Endodermal cell (in vitro differentiated cells): ENCODE measurements at regions not wholly inside any gene's neighbourhood (a gene's known extent, or its start where the extent isn't known, plus 50 kb on each side); places are given as distances from the start of the nearest gene placed in this dataset.

ENCODE experiments used
- DNase-seq: peaks from one replicate; pipeline ENCODE4 v3.0.0-alpha.2; 2017
- H3K27ac ChIP-seq: 2 replicates; pipeline ENCODE4 v1.5.1; 2013; ENCODE audit warnings: mild to moderate bottlenecking, low read depth, low read length, moderate library complexity
- H3K27me3 ChIP-seq: 2 replicates; pipeline ENCODE4 v1.6.1; 2013; ENCODE audit warnings: mild to moderate bottlenecking, low read length, moderate library complexity; ENCODE audit not compliant: insufficient read depth, control insufficient read depth, poor library complexity, severe bottlenecking
- H3K36me3 ChIP-seq: 2 replicates; pipeline ENCODE4 v1.7.0; 2013; ENCODE audit warnings: mild to moderate bottlenecking, low read length, moderate library complexity; ENCODE audit not compliant: control insufficient read depth, insufficient read depth
- H3K4me1 ChIP-seq: one replicate; pipeline ENCODE4 v1.7.0; 2013; ENCODE audit warnings: low read length; ENCODE audit not compliant: control insufficient read depth, insufficient read depth
- H3K4me3 ChIP-seq: 2 replicates; pipeline ENCODE4 v1.5.1; 2013; ENCODE audit warnings: mild to moderate bottlenecking, low read length, moderate library complexity
- H3K9ac ChIP-seq: 2 replicates; pipeline ENCODE4 v1.6.1; 2013; ENCODE audit warnings: mild to moderate bottlenecking, low read length, moderate library complexity; ENCODE audit not compliant: poor library complexity, severe bottlenecking; ENCODE audit errors: extremely low read depth
- H3K9me3 ChIP-seq: 2 replicates; pipeline ENCODE4 v1.6.1; 2013; ENCODE audit warnings: mild to moderate bottlenecking, low read length, moderate library complexity; ENCODE audit not compliant: control insufficient read depth
- H3K27ac Mint-ChIP-seq: 2 replicates; pipeline ENCODE4 v1.8.0; 2020; ENCODE audit warnings: mixed read lengths
- H3K27me3 Mint-ChIP-seq: 2 replicates; pipeline ENCODE4 v1.8.0; 2021; ENCODE audit warnings: mild to moderate bottlenecking, mixed read lengths; ENCODE audit not compliant: insufficient read depth
- H3K36me3 Mint-ChIP-seq: 2 replicates; pipeline ENCODE4 v1.8.0; 2020; ENCODE audit warnings: low read depth, mixed read lengths
- H3K4me1 Mint-ChIP-seq: 2 replicates; pipeline ENCODE4 v1.8.0; 2020; ENCODE audit warnings: mixed read lengths
- H3K4me3 Mint-ChIP-seq: 2 replicates; pipeline ENCODE4 v1.8.0; 2020; ENCODE audit warnings: mild to moderate bottlenecking, moderate library complexity, mixed read lengths
- H3K9me3 Mint-ChIP-seq: 2 replicates; pipeline ENCODE4 v1.8.0; 2020; ENCODE audit warnings: mild to moderate bottlenecking, mixed read lengths
- WGBS, 2 experiments: methylation state at CpG; one replicate each; pipeline versions ENCODE4 v1.1.5 to v1.1.7; 2013; ENCODE audit warnings: missing lambda C conversion rate in 2 of 2, mixed read lengths in 1 of 2; ENCODE audit not compliant: insufficient coverage in 1 of 2, insufficient read length in 1 of 2; 5-methylcytosine and 5-hydroxymethylcytosine counted together
- TF ChIP-seq, protein P1 (sequence below): fragments of 200-600 bp; sonication (generic); conservative IDR thresholded peaks from 2 replicates; pipeline ENCODE4 v1.5.0; 2021; ENCODE audit warnings: antibody characterized with exemption, mild to moderate bottlenecking

DNA sequence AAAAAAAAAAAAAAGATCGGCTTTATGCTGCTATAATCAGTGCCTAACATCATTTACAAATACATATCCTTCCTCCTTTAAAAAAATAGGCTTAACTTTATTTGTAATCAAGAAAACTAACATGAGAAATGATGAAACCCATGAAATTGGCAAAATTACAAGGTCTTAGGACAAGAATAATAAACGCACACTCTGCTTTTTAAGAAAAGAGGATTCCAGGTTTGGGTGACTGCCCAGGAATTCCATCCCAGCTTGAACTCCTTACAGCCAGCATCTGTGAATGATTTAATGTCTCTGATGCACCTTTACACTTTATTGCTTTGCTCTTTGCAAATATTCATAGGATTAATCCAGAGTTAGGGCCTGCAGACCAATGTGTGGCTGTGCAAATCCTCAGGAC lies 196.0 kb downstream of the CBLN1 start:
- Mint-ChIP-seq H3K4me1 (no peaks in the 10 kb centered on the region), H3K27ac (no peak overlapping the region), H3K9me3 (peaks cover 9% of the 10 kb centered on the region), H3K36me3 (no peaks in the 10 kb centered on the region), H3K27me3 (no peaks in the 10 kb centered on the region), H3K4me3 (no peak overlapping the region)
- peaks cover 10% of the 10 kb centered on the region for H3K9me3 ChIP-seq
- no peak for DNase-seq
- no peak overlapping the region for H3K27ac ChIP-seq
- H3K4me1 ChIP-seq, result no peaks in the 10 kb centered on the region
- H3K4me3 ChIP-seq, result no peak overlapping the region
- no peak overlapping the region for H3K9ac ChIP-seq
- no peaks in the 10 kb centered on the region for H3K27me3 ChIP-seq
- H3K36me3 ChIP-seq, result no peaks in the 10 kb centered on the region
- TF ChIP-seq, protein P1, sequence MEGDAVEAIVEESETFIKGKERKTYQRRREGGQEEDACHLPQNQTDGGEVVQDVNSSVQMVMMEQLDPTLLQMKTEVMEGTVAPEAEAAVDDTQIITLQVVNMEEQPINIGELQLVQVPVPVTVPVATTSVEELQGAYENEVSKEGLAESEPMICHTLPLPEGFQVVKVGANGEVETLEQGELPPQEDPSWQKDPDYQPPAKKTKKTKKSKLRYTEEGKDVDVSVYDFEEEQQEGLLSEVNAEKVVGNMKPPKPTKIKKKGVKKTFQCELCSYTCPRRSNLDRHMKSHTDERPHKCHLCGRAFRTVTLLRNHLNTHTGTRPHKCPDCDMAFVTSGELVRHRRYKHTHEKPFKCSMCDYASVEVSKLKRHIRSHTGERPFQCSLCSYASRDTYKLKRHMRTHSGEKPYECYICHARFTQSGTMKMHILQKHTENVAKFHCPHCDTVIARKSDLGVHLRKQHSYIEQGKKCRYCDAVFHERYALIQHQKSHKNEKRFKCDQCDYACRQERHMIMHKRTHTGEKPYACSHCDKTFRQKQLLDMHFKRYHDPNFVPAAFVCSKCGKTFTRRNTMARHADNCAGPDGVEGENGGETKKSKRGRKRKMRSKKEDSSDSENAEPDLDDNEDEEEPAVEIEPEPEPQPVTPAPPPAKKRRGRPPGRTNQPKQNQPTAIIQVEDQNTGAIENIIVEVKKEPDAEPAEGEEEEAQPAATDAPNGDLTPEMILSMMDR, result no peak
- WGBS, 2 experiments, result 92 to 95% methylated on average over 1 of the region's 2 CpGs

DNA sequence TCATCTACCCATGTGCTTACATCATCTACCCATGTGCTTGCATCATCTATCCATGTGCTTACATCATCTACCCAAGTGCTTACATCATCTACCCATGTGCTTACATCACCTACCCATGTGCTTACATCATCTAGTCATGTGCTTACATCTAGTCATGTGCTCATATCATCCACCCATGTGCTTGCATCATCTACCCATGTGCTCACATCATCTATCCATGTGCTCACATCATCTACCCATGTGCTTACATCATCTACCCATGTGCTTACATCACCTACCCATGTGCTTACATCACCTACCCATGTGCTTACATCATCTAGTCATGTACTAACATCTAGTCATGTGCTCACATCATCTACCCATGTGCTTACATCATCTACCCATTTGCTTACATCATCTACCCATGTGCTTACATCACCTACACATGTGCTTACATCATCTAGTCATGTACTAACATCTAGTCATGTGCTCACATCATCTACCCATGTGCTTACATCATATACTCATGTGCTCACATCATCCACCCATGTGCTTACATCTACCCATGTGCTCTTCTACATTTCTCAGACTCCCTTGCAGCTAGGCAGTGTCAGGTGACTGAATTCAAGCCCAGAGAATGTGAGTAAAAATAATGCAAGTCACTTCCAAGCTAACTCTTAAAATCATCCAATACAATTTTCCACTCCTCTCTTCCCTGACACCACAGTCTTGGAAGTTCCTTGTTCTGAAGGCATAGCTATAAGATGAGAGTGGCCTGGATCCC lies 196.8 kb downstream of the CBLN1 start:
- no peaks in the 10 kb centered on the region for H3K4me1 Mint-ChIP-seq
- Histone ChIP-seq H3K27ac (no peak overlapping the region), H3K27me3 (no peaks in the 10 kb centered on the region), H3K4me1 (no peaks in the 10 kb centered on the region), H3K36me3 (no peaks in the 10 kb centered on the region), H3K9me3 (peaks cover 10% of the 10 kb centered on the region), H3K4me3 (no peak overlapping the region), H3K9ac (no peak overlapping the region)
- no peaks in the 10 kb centered on the region for H3K36me3 Mint-ChIP-seq
- peaks cover 2% of the 10 kb centered on the region for H3K27me3 Mint-ChIP-seq
- H3K4me3 Mint-ChIP-seq, result no peak overlapping the region
- no peak overlapping the region for H3K27ac Mint-ChIP-seq
- TF ChIP-seq, protein P1, result no peak
- DNase-seq, result no peak
- peaks cover 9% of the 10 kb centered on the region for H3K9me3 Mint-ChIP-seq

DNA sequence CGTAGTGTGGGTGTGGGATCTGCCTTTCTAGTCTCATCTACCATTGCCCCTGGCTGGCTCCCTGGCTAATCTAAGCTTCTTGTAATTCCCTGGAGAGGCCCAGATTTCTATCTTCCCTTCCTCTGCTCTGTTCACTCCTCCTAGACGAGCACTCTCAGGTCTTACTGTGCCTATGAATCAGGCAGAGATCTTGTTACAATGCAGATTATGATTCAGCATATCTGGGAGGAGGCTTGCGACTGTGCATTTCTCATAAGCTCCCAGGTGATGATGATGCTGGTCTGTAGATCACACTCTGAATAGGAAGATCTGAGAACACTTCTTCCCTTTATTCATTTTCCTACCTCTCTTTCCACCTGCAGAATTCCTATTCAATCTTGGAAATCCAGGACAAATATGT lies 200.1 kb downstream of the CBLN1 start:
- 67 to 84% methylated on average over 2 of the region's 3 CpGs for WGBS, 2 experiments
- DNase-seq, result no peak
- H3K4me1 Mint-ChIP-seq, result no peaks in the 10 kb centered on the region
- no peak overlapping the region for H3K27ac Mint-ChIP-seq
- no peak overlapping the region for H3K4me3 Mint-ChIP-seq
- H3K36me3 Mint-ChIP-seq, result no peaks in the 10 kb centered on the region
- Histone ChIP-seq H3K4me1 (no peaks in the 10 kb centered on the region), H3K27ac (no peak overlapping the region), H3K9ac (no peak overlapping the region), H3K9me3 (peaks cover 10% of the 10 kb centered on the region), H3K4me3 (no peak overlapping the region), H3K36me3 (no peaks in the 10 kb centered on the region), H3K27me3 (no peaks in the 10 kb centered on the region)
- TF ChIP-seq, protein P1, result no peak
- H3K27me3 Mint-ChIP-seq, result peaks cover 2% of the 10 kb centered on the region
- peaks cover 9% of the 10 kb centered on the region for H3K9me3 Mint-ChIP-seq
